ENCODE measurements at regions not wholly inside any gene's neighbourhood (a gene's known extent, or its start where the extent isn't known, plus 50 kb on each side); places are given as distances from the start of the nearest gene placed in this dataset.

- 85 to 93% methylated on average over 8 of the region's 8 CpGs for WGBS, 2 donors
- TF ChIP-seq POLR2A (IDR thresholded peaks at IDR 0.05), result no peak
- no peak for TF ChIP-seq CTCF (IDR thresholded peaks at IDR 0.05)
- no peak for TF ChIP-seq EP300 (IDR thresholded peaks at IDR 0.05)
- no peak for TF ChIP-seq POLR2AphosphoS5 (IDR thresholded peaks at IDR 0.05)
- Histone ChIP-seq H3K9me3 (no peaks in the 10 kb centered on the region), H3K27ac (peak overlapping the region in 2 of 4 donors; percentile 95 to 96), H3K4me3 (no peak overlapping the region), H3K4me1 (peaks cover 0 to 15% (median 12%) of the 10 kb centered on the region in 4 donors), H3K27me3 (no peaks in the 10 kb centered on the region), H3K36me3 (no peaks in the 10 kb centered on the region)
- intact Hi-C loops (cut with DNase I), result loop anchor here (5.0 kb wide), 1 partner anchor 42 kb away; no protein-coding TSS in a partner anchor
- peak; percentile 64 for DNase-seq
These were observed 142.2 kb downstream of the SMAD6 start for GRCh38 chr15:66844041-66844746.

GRCh38 chr15:66844747-66845145 lies 142.7 kb downstream of the SMAD6 start:
- Histone ChIP-seq H3K27ac (no peak overlapping the region), H3K4me1 (peaks cover 0 to 15% (median 12%) of the 10 kb centered on the region in 4 donors)
- intact Hi-C loops (cut with DNase I), result loop anchor here (5.0 kb wide), 1 partner anchor 42 kb away; no protein-coding TSS in a partner anchor

DNA sequence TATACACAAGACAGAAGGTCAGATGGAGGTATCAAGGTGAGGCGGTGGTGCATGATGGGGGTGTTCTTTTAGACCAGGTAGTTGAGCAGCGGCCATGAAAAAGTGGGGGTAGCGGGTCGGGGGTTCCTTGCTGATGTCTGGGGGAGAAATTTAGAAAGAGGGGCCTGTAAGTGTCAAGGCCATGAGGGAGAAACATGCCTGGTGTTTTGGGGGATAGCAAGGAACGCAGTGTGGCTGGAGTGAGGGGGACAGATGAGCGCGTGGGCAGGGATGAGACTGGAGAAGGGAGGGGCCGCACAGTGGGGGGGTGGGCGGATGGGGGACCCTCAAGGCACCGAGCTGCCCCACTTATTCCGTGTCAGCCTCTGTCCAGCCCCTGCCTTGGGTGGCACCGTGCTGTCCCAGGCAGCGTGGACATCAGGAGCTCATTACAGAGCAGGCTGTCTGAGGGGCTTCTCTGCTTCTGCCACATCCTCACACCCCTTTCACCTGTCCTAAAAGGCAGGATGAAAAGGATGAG lies 143.3 kb downstream of the SMAD6 start:
- intact Hi-C loops (cut with DNase I), result no loop called here
- Histone ChIP-seq H3K4me1 (peaks cover 0 to 20% (median 17%) of the 10 kb centered on the region in 4 donors), H3K36me3 (no peaks in the 10 kb centered on the region), H3K4me3 (no peak overlapping the region), H3K9me3 (no peaks in the 10 kb centered on the region), H3K27me3 (no peaks in the 10 kb centered on the region), H3K27ac (no peak overlapping the region)
- 91 to 92% methylated on average over 13 of the region's 13 CpGs for WGBS, 2 donors
- TF ChIP-seq POLR2A (IDR thresholded peaks at IDR 0.05) (no peak), CTCF (IDR thresholded peaks at IDR 0.05) (no peak), POLR2AphosphoS5 (IDR thresholded peaks at IDR 0.05) (no peak), EP300 (IDR thresholded peaks at IDR 0.05) (no peak)
- peak; percentile 54 for DNase-seq

More at GRCh38 chr15:66844747-66845145, 142.7 kb downstream of the SMAD6 start:
- TF ChIP-seq EP300 (IDR thresholded peaks at IDR 0.05) (no peak), POLR2AphosphoS5 (IDR thresholded peaks at IDR 0.05) (no peak), POLR2A (IDR thresholded peaks at IDR 0.05) (no peak), CTCF (IDR thresholded peaks at IDR 0.05) (no peak)
- DNase-seq, result no peak
- Histone ChIP-seq H3K36me3 (no peaks in the 10 kb centered on the region), H3K9me3 (no peaks in the 10 kb centered on the region), H3K4me3 (no peak overlapping the region), H3K27me3 (no peaks in the 10 kb centered on the region)
- WGBS, 2 donors, result 93% methylated on average over 5 of the region's 5 CpGs

DNA sequence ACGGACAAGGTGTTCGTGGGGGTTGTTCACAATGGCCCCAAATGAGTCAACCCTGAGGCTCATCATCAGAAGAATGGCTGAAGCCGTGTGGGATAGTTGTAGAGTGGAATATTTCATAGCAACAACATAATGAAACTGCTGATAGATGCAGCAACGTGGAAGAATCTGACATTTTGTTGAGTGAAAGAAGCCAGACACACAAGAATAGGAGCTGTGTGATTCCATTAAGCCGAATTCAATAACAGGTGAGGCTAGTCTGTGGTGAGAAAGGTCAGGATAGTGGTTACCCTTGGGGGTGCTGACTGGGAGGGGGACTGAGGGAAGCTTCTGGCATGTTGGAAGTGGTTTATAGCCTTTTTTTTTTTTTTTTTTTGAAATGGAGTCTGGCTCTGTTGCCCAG lies 144.0 kb downstream of the SMAD6 start:
- Histone ChIP-seq H3K27me3 (no peaks in the 10 kb centered on the region), H3K27ac (no peak overlapping the region), H3K4me1 (peaks cover 0 to 27% (median 25%) of the 10 kb centered on the region in 4 donors), H3K9me3 (no peaks in the 10 kb centered on the region), H3K36me3 (no peaks in the 10 kb centered on the region), H3K4me3 (no peak overlapping the region)
- TF ChIP-seq POLR2AphosphoS5 (IDR thresholded peaks at IDR 0.05), result no peak
- TF ChIP-seq POLR2A (IDR thresholded peaks at IDR 0.05), result no peak
- no peak for TF ChIP-seq CTCF (IDR thresholded peaks at IDR 0.05)
- TF ChIP-seq EP300 (IDR thresholded peaks at IDR 0.05), result no peak
- WGBS, 2 donors, result 74 to 90% methylated on average over 5 of the region's 5 CpGs
- no peak for DNase-seq
- intact Hi-C loops (cut with DNase I), result no loop called here
